Stimulated activated CD8-positive, alpha-beta memory T cell treated with anti-CD3 and anti-CD28 coated beads, Interleukin-4, amount 100 ng/mL, for 1 hour (primary cell): ENCODE measurements at regions not wholly inside any gene's neighbourhood (a gene's known extent, or its start where the extent isn't known, plus 50 kb on each side); places are given as distances from the start of the nearest gene placed in this dataset.

Experiments
- DNase-seq, 2 donors: peaks; one replicate each; pipeline ENCODE4 v3.0.0-alpha.2; 2020; ENCODE audit warnings: low read depth in 2 of 2, low spot score in 1 of 2

- DNase-seq: no peak
Measured at GRCh38 chr6:114453737-114454276, 111.0 kb upstream of the HS3ST5 start.

- no peak for DNase-seq
Measured at GRCh38 chr6:114452785-114453401, 110.1 kb upstream of the HS3ST5 start.

- DNase-seq: no peak
Measured at GRCh38 chr6:114450631-114451030, 107.8 kb upstream of the HS3ST5 start.

- DNase-seq: no peak
Measured at GRCh38 chr6:114449659-114450058, 106.8 kb upstream of the HS3ST5 start.

GRCh38 chr6:114446342-114446741, 103.5 kb upstream of the HS3ST5 start:
- no peak for DNase-seq

GRCh38 chr6:114445846-114446245, 103.0 kb upstream of the HS3ST5 start:
- DNase-seq: no peak

GRCh38 chr6:114439411-114439810, 96.6 kb upstream of the HS3ST5 start:
- DNase-seq: no peak

- DNase-seq: no peak
Measured at GRCh38 chr6:114437235-114437634, 94.4 kb upstream of the HS3ST5 start.

- DNase-seq: no peak
Measured at GRCh38 chr6:114436691-114437090, 93.9 kb upstream of the HS3ST5 start.

- DNase-seq: no peak
Measured at GRCh38 chr6:114435985-114436384, 93.2 kb upstream of the HS3ST5 start.

GRCh38 chr6:114432400-114432799, 89.6 kb upstream of the HS3ST5 start:
- no peak for DNase-seq

- DNase-seq: no peak
Measured at GRCh38 chr6:114431641-114432040, 88.8 kb upstream of the HS3ST5 start.

GRCh38 chr6:114430534-114431124, 87.8 kb upstream of the HS3ST5 start:
- no peak for DNase-seq

- DNase-seq: no peak
Measured at GRCh38 chr6:114428341-114428740, 85.5 kb upstream of the HS3ST5 start.

- DNase-seq: no peak
Measured at GRCh38 chr6:114421199-114421598, 78.4 kb upstream of the HS3ST5 start.

GRCh38 chr6:114419175-114419574, 76.4 kb upstream of the HS3ST5 start:
- no peak for DNase-seq

- no peak for DNase-seq
Measured at GRCh38 chr6:114418304-114418972, 75.6 kb upstream of the HS3ST5 start.

- DNase-seq: no peak
Measured at GRCh38 chr6:114407426-114408035, 64.7 kb upstream of the HS3ST5 start.

- no peak for DNase-seq
Measured at GRCh38 chr6:114404339-114404955, 61.6 kb upstream of the HS3ST5 start.

GRCh38 chr6:114403858-114404257, 61.0 kb upstream of the HS3ST5 start:
- no peak for DNase-seq

GRCh38 chr6:114398481-114398880, 55.7 kb upstream of the HS3ST5 start:
- DNase-seq: no peak
